GM18520 (cell line): ENCODE measurements at regions not wholly inside any gene's neighbourhood (a gene's known extent, or its start where the extent isn't known, plus 50 kb on each side); places are given as distances from the start of the nearest gene placed in this dataset.
"Not testable (repeated sequence)": the region's sequence is repeated elsewhere in the genome, so short reads cannot be mapped to it uniquely, and the experiment has no call there.

Source experiments
- ATAC-seq: cut with Tn5 transposase; IDR thresholded peaks from one replicate; pipeline ENCODE4 v1.9.1; 2021; ENCODE audit not compliant: unreplicated experiment

DNA sequence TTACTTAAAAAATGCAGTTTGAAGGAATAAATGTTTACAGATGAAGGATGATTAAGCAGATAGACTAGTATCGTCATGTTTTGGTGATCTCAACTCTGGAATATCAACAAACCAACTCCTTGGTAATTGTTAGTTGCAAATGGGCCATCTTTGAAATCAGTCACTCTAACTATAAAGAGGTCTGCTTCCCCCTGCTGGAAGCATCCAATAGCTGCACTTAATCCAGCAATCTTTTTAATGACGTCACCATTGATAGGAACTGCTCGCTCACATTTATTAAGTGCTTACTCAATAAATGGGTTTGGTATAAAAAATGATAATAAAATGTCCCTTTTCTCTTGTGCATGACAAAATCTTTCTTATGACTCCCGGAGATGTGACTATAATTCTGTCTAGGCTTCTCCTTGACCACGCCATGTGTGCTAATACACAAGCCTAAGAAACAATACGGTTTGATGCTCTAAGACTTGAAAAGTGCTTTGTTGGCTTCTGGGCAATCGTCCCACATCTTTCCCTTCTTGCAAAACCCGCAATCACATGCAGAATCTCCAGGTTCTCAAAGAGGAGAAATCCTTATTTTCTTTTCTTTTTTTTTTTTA lies 227.6 kb upstream of the POU1F1 start:
- ATAC-seq = peak; percentile 70

DNA sequence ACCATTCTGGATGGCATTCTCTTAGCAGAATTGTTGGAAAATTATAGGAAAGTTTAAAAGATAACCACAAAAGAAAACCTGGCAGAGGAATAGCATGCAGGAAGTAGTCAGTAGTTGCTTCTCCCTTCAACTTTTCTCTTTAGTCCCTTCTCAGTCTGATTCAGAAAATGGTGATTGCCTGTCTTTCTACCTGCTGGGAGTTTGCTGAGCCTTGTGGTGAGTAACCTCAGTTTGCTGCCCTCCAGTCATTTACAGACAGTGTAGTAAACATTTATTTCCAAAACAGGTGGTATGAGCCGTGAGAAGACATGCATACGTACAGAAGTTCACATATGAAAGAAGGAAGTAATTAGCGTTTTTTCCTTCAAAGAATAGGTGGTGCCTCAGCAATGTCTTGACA lies 224.7 kb upstream of the POU1F1 start:
- ATAC-seq = no peak

DNA sequence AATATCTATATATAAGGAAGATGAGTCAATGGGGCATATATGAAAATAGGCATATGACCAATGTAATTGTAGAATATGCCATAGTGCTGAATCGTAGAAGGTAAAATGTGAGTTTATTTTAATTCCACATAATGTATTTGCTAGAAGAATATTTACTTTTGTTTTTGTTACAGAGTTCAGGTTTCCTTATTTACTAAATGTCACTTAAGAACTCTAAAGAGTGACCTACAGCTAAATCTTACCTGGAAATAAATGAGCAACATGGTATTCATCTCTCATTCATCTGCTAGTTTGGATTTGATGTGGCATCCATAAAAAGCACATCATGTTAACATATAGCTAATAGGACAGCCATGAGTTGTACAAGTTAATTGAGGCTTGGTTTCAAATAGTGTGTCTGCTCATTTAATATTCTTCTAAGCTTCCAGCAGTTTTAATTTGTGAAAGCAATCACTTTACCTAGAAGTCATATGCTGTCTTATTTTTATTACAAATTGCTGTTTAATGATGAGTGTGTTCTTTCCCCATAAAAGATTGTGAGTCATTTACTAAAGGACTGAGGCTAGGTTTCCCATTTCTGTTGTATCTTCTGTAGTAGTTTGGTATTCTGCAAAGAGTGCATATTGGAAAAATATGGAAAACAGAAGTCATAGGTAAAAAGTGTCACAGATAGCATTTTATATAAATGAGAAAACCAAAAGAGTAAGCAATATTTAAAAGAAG lies 222.1 kb upstream of the POU1F1 start:
- ATAC-seq = no peak

DNA sequence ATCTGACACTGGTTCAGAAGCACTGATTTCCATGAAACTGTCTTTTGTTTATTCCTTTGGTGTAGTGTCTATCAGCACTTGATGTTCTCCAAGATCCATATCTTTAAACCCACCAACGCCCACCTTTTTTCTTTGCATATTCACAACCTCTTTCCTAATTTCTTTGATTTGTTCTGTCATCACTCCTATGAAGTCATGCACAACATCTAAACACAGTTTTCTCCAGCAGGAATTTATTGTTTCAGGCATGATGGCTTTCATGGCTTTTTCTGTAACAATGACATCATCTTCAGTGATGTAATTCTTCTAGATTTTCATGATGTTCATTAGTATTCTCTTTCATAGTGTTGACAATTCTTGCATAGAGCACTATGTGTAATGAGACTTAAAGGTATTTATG lies 219.6 kb upstream of the POU1F1 start:
- no peak for ATAC-seq

DNA sequence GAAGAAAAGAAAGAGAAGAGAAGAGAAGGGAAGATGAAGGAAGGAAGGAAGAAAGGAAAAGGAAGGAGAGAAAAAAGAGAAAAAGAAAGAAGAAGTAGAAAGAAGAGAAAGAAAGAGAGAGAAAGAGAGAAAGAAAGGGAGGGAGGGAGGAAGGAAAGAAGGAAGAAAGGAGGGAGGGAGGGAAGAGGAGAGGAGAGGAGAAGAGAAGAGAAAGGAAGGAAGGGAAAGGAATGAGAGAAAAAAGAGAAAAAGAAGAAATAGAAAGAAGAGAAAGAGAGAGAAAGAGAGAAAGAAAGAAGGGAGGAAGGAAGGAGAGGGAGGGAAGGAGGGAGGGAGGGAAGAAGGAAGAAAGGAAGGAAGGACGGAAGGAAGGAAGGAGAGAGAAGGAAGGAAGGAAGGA lies 217.9 kb upstream of the POU1F1 start:
- no peak for ATAC-seq

DNA sequence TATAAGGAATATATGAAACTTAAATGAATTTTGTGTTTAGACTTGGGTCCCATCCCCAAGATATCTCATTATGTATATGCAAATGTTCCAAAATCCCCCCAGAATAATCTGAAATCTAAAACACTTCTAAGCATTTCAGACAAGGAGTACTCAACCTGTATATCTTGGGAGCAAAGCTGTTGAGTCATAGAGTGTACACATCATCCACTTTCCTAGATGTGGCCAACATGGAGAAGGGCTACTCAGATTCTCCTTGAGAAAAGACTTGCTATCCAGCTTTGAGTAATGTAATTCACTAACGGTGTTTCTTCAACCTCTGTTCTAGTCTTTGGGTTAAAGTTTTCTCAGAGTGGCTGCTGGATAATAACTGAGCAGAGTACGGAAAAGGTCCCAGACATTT lies 215.5 kb upstream of the POU1F1 start:
- no peak for ATAC-seq

DNA sequence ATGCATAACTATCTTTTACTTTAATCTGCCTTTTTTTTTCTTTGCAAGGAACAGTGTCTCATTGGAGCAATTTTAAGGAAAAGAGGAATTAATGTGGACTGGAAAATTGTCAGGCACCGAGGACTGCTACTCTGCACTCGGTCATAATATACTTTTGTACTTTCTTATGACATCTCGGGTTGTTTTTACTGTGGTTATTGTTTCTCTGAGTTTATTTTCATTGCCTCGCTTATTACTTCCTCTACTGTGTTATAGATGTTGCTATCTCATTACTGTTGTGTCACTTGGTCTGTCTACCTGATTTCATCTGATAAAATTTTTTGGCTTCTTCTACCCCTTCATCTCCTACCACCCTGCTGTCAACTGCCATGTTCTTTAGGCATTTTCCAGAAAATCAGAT lies 213.5 kb upstream of the POU1F1 start:
- ATAC-seq = no peak

DNA sequence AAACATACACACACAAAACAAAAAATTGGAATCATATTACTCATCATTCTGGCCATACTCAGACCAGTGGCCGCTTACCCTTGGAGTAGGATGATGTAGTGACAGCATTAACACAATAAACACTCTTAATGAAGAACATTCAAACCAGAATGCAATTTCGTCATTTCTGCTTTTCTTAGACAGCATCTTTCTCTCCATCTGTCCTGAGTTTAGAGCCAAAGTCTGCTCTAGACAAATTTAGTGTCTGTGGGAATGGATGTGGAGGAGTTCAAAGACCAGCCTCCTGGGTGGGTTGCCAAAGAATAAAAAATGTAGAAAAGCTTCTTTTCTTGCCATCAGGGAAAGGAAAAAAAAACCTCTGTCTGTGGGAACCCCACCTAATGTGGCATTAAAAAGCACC lies 212.4 kb upstream of the POU1F1 start:
- no peak for ATAC-seq

DNA sequence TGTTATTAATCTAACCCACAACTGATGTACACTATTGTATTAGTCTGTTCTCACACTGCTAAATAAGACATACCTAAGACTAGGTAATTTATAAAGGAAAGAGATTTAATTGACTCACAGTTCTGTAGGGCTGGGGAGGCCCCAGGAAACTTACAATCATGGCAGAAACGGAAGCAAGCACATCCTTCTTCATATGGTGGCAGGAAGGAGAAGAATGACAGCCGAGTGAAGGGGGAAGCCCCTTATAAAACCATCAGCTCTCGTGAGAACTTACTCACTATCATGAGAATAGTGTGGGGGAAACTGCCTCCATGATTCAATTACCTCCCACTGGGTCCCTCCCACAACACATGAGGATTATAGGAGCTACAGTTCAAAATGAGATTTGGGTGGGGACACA lies 210.3 kb upstream of the POU1F1 start:
- not testable (repeated sequence) for ATAC-seq

DNA sequence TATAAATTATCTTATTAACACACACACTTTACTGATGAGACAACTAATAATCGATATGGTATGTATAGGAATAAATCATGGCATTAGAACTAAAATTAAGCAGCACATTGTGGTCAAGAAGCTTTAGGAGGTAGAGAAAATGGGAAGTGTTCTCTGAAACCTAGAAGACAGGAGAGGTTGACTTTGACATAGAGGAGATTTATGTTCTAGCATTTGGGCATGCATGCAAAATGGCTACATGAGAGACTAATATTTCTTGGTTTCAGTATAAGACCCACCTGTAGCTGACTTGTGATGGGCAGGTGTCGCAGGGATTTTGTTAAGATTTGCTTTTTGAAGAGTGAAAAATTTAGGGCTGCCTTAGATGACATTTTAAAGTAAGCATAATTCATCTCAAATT lies 209.7 kb upstream of the POU1F1 start:
- no peak for ATAC-seq

DNA sequence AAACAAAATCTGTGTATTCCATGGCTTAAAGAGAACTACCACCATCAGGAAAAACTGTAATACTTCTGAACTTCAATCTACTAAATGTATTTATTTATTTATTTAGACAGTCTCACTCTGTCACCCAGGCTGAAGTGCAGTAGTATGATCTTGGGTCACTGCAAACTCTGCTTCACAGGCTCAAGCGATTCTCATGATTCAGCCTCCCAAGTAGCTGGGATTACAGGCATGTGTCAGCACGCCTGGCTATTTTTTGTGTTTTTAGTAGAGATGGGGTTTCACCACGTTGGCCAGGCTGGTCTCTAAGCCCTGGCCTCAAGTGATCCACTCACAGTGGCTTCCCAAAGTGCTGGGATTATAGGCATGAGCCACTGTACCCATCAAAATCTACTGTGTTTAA lies 202.3 kb upstream of the POU1F1 start:
- no peak for ATAC-seq

DNA sequence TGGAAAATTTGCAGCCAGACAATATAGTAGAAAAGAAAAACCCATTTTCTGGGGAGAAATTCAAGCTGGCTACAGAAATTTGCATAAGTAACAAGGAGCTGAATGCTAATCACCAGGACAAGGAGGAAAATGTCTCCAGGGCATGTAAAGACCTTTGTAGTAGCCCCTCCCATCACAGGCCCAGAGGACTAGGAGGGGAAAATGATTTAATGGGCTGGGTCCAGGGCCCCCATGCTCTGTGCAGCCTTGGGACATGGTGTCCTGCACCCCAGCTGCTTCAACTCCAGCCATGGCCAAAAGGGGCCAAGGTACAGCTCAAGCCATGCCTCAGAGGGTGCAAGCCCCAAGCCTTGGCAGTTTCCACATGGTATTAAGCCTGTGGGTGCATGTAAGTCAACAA lies 197.6 kb upstream of the POU1F1 start:
- ATAC-seq = no peak

DNA sequence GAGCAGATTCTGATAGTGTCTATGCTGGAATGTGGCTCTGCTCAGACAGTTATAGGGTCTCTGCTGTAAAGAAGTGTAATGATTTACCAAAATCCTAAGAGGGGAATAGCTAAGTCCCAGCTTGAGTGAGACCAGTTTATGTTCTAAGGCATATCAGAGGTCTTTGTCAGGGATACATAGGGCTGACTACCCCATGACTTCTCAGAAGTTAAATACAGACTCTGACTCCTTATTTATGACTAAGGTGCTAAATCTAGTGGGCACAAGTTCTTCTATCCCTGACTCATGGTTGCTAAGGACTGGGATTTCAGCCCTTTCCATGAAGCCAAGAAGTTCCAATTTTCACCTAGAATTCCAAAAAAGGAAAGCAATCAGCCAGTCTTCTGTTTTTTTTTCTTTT lies 192.6 kb upstream of the POU1F1 start:
- ATAC-seq = no peak

DNA sequence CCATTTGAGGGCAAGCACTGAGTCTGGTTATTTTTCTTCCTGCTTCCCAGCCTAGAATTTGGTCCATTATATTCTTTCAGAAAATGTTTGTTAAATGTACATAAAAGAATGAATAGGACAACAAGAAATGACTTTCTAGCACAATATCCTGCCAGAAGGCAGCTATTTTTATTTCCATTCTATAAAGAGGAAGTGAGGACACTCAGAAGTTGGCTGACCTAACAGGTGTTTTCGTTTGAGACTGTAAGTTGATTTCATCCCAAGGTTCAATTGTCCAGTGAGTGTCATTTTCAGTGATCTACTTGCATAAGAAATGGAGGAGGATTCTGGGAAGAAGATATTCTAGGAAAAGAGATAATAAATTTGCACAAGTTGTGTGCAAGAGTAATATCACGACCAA lies 191.9 kb upstream of the POU1F1 start:
- no peak for ATAC-seq

DNA sequence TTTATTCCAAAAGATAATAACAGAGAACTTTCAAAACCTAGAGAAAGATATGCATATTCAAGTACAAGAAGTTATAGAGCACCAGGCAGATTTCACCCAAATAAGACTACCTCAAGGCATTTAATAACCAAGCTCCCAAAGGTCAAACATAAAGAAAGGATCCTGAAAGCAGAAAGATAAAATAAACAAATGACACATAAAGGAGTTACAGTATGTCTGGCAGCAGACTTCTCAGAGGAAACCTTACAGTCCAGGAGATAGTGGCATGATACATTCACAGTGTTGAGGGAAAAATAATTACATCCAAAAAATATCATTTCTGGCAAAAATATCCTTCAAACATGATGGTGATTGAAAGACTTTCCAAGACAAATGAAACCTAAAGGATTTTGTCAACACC lies 185.8 kb upstream of the POU1F1 start:
- ATAC-seq = no peak

DNA sequence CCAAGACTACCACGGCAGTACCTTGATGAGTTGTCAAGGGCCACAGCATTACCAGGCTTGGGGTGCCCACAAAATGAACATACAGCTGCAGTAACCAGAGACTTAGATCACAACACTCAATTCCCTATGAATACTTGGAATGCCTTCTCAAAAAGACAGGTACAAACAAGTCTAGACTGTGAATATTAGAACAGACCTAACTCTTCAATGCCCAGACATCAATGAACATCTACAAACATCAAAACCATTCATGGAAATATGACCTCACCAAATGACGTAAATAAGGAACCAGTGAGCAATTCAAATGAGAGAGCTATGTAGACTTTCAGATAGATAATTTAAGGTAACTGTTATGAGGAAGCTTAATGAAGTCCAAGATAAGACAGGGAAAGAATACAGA lies 185.1 kb upstream of the POU1F1 start:
- ATAC-seq = no peak

DNA sequence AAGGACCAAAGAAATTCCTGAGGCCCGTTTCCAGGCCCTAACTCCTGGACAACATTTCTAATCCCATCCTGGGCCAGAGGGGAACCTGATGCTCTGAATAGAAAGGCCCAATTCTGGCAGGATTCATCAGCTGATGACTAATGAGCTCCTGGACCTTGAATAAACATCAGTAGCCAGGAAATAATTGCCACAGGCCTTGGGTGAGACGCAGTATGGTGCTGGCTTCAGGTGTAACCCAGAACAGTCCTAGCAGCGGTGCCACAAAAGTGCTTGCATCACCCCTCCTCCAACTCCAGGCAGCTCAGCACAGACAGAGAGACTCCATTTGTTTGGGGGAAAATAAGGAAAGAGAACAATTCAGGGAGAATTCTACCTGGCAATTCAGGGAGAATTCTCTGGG lies 184.7 kb upstream of the POU1F1 start:
- no peak for ATAC-seq

DNA sequence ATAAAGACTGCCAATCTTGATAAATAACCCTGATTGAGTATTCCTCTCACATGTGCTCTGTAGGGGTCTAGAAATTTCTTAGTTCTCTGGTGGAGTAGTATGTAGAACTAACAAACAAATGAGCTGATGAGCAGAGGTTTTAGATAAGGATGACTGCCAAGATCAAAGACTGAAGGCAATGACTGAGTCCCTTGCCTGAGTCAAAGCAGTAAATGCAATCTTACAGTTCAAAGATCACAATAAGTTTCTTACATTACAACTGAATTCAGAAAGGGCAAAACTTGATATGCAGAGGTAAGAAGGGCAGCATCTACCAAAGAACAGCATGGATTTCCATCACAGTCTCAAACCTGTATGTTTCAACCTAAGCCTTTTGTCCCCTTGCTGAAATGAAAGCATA lies 172.2 kb upstream of the POU1F1 start:
- no peak for ATAC-seq

DNA sequence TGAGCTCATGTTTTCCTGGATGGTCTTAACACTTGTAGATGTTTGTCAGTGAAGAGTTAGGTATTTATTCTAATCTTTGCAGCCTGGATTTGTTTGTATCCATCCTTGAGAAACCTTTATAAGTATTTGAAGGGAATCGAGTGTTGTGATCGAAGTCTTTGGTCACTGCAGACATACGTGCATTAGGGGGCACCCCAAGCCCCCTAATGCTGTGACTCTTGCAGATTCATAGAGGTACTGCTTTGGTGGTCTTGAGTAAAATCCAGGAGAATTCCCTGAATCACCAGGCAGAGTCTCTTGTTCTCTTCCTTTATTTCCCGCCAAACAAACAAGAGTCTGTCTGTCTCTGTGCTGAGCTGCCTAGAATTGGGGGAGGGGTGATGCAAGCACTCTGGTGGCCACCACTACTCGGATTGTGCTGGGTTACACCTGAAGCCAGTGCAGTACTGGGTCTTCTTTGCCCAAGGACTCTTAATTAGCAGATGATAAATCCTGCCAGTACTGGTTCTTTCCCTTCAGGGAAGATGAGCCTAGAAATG lies 170.5 kb upstream of the POU1F1 start:
- ATAC-seq = no peak

DNA sequence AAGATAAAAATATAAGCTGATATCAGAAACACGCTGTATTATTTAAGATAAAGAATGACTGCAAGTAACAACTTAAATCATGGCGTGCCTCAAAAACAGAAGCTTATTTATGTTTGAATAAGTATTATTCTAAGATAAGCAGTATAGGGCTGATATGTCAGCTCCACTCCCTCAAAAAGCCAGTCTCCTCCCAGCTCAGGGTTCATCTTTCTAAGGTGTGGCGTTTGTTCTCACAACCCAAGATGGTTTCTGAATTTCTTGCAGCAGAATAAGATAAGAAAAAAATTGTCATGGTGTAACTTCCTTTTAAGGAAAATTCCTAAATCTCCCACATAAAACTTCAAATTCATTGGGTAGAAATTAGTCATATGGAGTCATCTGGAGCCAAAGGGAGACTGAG lies 166.1 kb upstream of the POU1F1 start:
- no peak for ATAC-seq

DNA sequence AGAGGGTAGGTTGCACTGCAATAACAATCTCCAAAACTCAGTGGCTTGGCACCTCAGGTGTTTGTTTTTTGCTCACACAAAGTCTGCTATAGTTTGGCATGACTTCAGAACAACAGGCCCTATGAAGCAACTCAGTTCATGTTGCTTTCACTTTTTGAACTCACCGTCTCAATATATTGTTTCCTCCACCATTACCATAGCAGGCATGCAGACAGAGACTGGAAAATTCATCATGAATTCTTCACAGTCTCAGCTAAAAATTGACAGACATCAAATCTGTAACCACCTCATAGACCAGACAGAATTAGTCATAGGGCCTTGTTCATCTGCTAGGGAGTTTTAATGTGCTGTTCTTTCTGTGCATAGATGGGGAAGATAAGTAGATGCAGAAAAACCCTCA lies 161.4 kb upstream of the POU1F1 start:
- no peak for ATAC-seq

DNA sequence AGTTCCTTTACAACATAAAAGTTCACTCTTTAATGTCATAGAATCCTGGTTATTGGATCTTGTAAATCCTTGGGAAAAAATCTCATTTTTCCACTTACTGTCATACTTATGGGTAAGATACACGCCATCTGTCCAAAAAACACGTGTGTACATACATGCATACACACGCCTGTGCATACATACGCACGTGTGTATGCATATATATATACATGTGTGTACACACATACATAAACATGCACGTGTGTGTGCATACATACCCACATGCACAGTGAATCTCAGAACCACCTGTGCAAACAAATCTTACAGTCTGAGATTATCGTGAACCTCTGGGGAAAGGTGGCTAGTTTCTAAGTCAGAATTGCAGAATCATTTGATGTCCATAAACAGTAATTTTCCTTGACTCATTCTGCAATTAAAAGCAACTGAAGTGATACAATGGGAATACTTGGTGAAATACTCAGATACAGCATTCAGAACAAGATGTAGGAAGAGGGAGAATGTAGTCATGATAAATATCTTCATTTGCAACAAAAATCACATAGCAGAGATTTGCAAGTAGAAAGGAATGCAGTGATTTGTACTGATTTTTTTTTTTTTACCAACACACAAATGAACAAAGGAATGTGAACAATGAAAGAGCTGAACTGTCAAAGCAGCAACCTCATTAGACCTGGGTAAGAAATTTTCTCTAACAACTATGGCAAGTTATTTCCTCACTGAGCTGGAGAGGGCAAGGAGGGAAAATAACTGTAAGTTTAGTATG lies 160.6 kb upstream of the POU1F1 start:
- ATAC-seq = no peak
